ACC112 (cell line): ENCODE measurements at regions not wholly inside any gene's neighbourhood (a gene's known extent, or its start where the extent isn't known, plus 50 kb on each side); places are given as distances from the start of the nearest gene placed in this dataset.
"Not testable (repeated sequence)": the region's sequence is repeated elsewhere in the genome, so short reads cannot be mapped to it uniquely, and the experiment has no call there.

ENCODE experiments used
- H2AFZ ChIP-seq: fragments of 200-600 bp; sonication (generic); one replicate; pipeline ENCODE4 v1.6.0; 2017; ENCODE audit warnings: antibody characterized with exemption, low read length; ENCODE audit not compliant: unreplicated experiment
- H3K27ac ChIP-seq: fragments of 200-600 bp; sonication (generic); 2 replicates; pipeline ENCODE4 v1.5.1; 2014; ENCODE audit warnings: low read depth, mild to moderate bottlenecking, antibody characterized with exemption, low read length, moderate library complexity
- H3K27me3 ChIP-seq: fragments of 200-600 bp; sonication (generic); 2 replicates; pipeline ENCODE4 v1.6.1; 2014; ENCODE audit warnings: mild to moderate bottlenecking, antibody characterized with exemption, low read length, moderate library complexity, mixed read lengths; ENCODE audit not compliant: insufficient read depth
- H3K36me3 ChIP-seq: fragments of 200-600 bp; sonication (generic); 2 replicates; pipeline ENCODE4 v1.6.1; 2016; ENCODE audit warnings: mild to moderate bottlenecking, antibody characterized with exemption, low read length, moderate library complexity, mixed read lengths; ENCODE audit not compliant: insufficient read depth
- H3K4me1 ChIP-seq: fragments of 200-600 bp; sonication (generic); one replicate; pipeline ENCODE4 v1.6.1; 2016; ENCODE audit warnings: low read length, mixed read lengths; ENCODE audit not compliant: insufficient read depth, unreplicated experiment, control insufficient read depth
- H3K4me3 ChIP-seq: fragments of 200-600 bp; sonication (generic); 2 replicates; pipeline ENCODE4 v1.5.1; 2014; ENCODE audit warnings: mild to moderate bottlenecking, low read depth, low read length
- H3K79me2 ChIP-seq: fragments of 200-600 bp; sonication (generic); one replicate; pipeline ENCODE4 v1.6.0; 2016; ENCODE audit warnings: low read length; ENCODE audit not compliant: control insufficient read depth, unreplicated experiment, insufficient read depth

GRCh38 chr4:12022409-12022808 is 593.7 kb upstream of the HS3ST1 start:
- Histone ChIP-seq H3K79me2 (no peaks in the 10 kb centered on the region), H3K4me3 (no peak overlapping the region), H3K27me3 (no peaks in the 10 kb centered on the region), H3K4me1 (no peaks in the 10 kb centered on the region), H3K27ac (no peak overlapping the region), H2AFZ (no peak overlapping the region), H3K36me3 (no peaks in the 10 kb centered on the region)

- no peaks in the 10 kb centered on the region for H3K79me2 ChIP-seq
- H3K4me3 ChIP-seq, result no peak overlapping the region
- H3K4me1 ChIP-seq, result no peaks in the 10 kb centered on the region
- H2AFZ ChIP-seq, result no peak overlapping the region
- H3K27me3 ChIP-seq, result no peaks in the 10 kb centered on the region
- H3K36me3 ChIP-seq, result no peaks in the 10 kb centered on the region
- H3K27ac ChIP-seq, result no peak overlapping the region
Measured at GRCh38 chr4:12016729-12017128, 588.0 kb upstream of the HS3ST1 start.

GRCh38 chr4:12005471-12005870 is 576.8 kb upstream of the HS3ST1 start:
- Histone ChIP-seq H3K4me1 (no peaks in the 10 kb centered on the region), H2AFZ (no peak overlapping the region), H3K4me3 (no peak overlapping the region), H3K36me3 (no peaks in the 10 kb centered on the region), H3K27ac (no peak overlapping the region), H3K27me3 (no peaks in the 10 kb centered on the region), H3K79me2 (no peaks in the 10 kb centered on the region)

GRCh38 chr4:11996581-11996980 is 567.9 kb upstream of the HS3ST1 start:
- H2AFZ ChIP-seq, H3K27ac ChIP-seq, H3K4me3 ChIP-seq, H3K4me1 ChIP-seq, H3K36me3 ChIP-seq, H3K27me3 ChIP-seq, H3K79me2 ChIP-seq: not testable (repeated sequence)

GRCh38 chr4:11976726-11977263 is 548.1 kb upstream of the HS3ST1 start:
- no peaks in the 10 kb centered on the region for H3K36me3 ChIP-seq
- no peaks in the 10 kb centered on the region for H3K27me3 ChIP-seq
- no peak overlapping the region for H2AFZ ChIP-seq
- no peaks in the 10 kb centered on the region for H3K4me1 ChIP-seq
- no peak overlapping the region for H3K4me3 ChIP-seq
- no peaks in the 10 kb centered on the region for H3K79me2 ChIP-seq
- no peak overlapping the region for H3K27ac ChIP-seq

- no peaks in the 10 kb centered on the region for H3K27me3 ChIP-seq
- no peaks in the 10 kb centered on the region for H3K36me3 ChIP-seq
Measured at GRCh38 chr4:11973270-11973669, 544.6 kb upstream of the HS3ST1 start.

GRCh38 chr4:11970754-11971153 is 542.1 kb upstream of the HS3ST1 start:
- no peaks in the 10 kb centered on the region for H3K79me2 ChIP-seq
- no peaks in the 10 kb centered on the region for H3K36me3 ChIP-seq
- H3K4me3 ChIP-seq, result no peak overlapping the region
- no peaks in the 10 kb centered on the region for H3K4me1 ChIP-seq
- H3K27me3 ChIP-seq, result no peaks in the 10 kb centered on the region
- H3K27ac ChIP-seq, result no peak overlapping the region
- no peak overlapping the region for H2AFZ ChIP-seq

More at GRCh38 chr4:11973270-11973669, 544.6 kb upstream of the HS3ST1 start:
- Histone ChIP-seq H2AFZ (no peak overlapping the region), H3K27ac (no peak overlapping the region), H3K4me3 (no peak overlapping the region), H3K79me2 (no peaks in the 10 kb centered on the region), H3K4me1 (no peaks in the 10 kb centered on the region)

DNA sequence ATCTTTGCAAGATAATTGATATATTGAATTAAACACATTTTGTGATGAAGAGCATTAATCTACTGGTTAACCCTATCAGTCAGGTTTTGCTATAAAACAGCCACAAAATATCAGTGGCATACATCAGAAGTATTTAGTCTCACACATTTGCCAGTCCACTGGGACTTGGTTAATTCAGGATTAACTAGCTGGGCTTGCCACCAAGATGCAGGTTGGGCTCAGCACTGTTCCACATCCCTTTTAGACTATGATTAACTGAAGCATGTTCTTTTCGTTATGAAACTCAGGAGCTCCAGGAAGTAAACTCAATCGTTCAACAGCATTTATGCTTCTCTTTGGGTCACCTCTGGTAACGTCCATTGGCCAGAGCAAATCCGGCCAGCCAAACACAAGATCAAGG is 538.1 kb upstream of the HS3ST1 start:
- Histone ChIP-seq H3K27me3 (no peaks in the 10 kb centered on the region), H3K36me3 (no peaks in the 10 kb centered on the region), H3K79me2 (no peaks in the 10 kb centered on the region), H2AFZ (no peak overlapping the region), H3K27ac (no peak overlapping the region), H3K4me1 (no peaks in the 10 kb centered on the region), H3K4me3 (no peak overlapping the region)

- Histone ChIP-seq H3K79me2 (no peaks in the 10 kb centered on the region), H2AFZ (no peak overlapping the region), H3K27ac (no peak overlapping the region), H3K4me1 (no peaks in the 10 kb centered on the region), H3K4me3 (no peak overlapping the region), H3K27me3 (no peaks in the 10 kb centered on the region), H3K36me3 (no peaks in the 10 kb centered on the region)
Measured at GRCh38 chr4:11954093-11954492, 525.4 kb upstream of the HS3ST1 start.

DNA sequence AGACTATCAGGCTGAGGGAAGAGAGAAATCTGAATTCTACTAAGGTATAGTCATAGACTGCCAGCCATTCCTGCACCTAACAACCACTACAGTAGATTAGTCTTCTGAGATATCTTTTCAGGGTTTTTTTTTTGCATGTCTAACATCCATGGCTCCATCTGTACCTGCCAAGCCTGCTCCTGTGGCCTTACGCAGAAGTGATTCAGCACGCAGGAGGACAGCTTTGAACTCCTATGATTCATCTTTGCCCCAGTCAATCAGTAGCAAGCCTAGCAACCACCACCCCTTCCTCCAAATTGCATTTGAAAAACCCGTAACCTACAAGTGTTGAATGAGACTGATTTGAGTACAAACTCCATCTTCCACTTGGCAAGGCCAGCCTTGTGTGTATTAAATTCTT is 520.7 kb upstream of the HS3ST1 start:
- H3K79me2 ChIP-seq, result no peaks in the 10 kb centered on the region
- no peaks in the 10 kb centered on the region for H3K4me1 ChIP-seq
- H3K36me3 ChIP-seq, result no peaks in the 10 kb centered on the region
- H3K27ac ChIP-seq, result no peak overlapping the region
- no peak overlapping the region for H2AFZ ChIP-seq
- no peaks in the 10 kb centered on the region for H3K27me3 ChIP-seq
- H3K4me3 ChIP-seq, result no peak overlapping the region

DNA sequence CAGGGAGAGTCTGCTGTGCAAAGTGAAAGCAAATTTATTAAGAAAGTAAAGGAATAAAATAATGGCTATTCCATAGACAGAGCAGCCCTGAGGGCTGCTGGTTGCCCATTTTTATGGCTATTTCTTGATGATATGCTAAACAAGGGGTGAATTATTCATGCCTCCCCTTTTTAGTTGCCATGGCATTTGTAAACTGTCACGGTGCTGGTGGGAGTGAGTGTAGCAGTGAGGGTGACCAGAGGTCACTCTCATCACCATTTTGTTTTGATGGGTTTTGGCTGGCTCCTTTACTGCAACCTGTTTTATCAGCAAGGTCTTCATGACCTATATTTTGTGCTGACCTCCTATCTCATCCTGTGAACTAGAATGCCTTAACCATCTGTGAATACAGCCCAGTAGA is 518.9 kb upstream of the HS3ST1 start:
- not testable (repeated sequence) for H3K36me3 ChIP-seq, H3K4me1 ChIP-seq, H3K4me3 ChIP-seq, H3K27ac ChIP-seq, H3K27me3 ChIP-seq, H3K79me2 ChIP-seq, H2AFZ ChIP-seq
